HG03066 (cell line): ENCODE measurements at regions not wholly inside any gene's neighbourhood (a gene's known extent, or its start where the extent isn't known, plus 50 kb on each side); places are given as distances from the start of the nearest gene placed in this dataset.
"Not testable (repeated sequence)": the region's sequence is repeated elsewhere in the genome, so short reads cannot be mapped to it uniquely, and the experiment has no call there.

Source experiments
- ATAC-seq: cut with Tn5 transposase; IDR thresholded peaks from one replicate; pipeline ENCODE4 v1.9.1; 2021; ENCODE audit warnings: low read depth; ENCODE audit not compliant: unreplicated experiment

- ATAC-seq, result not testable (repeated sequence)
Observed at GRCh38 chr4:154907345-154908045, 126.4 kb downstream of the RBM46 start.

GRCh38 chr4:154908168-154908567 lies 127.1 kb downstream of the RBM46 start:
- ATAC-seq, result no peak

- ATAC-seq, result no peak
Observed at GRCh38 chr4:154911097-154911496, 130.0 kb downstream of the RBM46 start.

DNA sequence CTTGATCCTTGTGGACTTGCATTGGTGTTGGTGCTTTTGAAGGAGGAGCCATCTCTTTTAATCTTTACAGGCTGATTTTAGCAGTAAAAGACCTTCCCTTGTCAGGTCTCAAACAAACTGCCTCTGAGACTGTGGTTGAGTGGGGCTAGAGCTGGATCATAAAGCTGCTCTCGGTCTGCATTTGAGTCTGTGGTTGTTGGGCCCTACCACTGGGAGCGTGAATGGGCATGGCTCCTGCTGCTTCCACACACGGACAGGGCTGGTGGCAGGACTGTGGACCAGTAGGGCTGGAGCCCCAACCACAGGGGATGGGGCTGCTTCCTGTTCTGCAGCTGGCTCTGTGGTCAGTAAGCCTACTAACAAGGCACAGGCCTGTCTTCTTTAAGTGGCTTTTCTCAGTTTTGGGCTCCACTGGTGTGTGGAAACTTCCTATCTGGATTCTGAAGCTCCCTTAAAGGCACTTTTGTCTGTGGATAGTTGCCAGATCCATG lies 130.6 kb downstream of the RBM46 start:
- ATAC-seq, result no peak

- no peak for ATAC-seq
Observed at GRCh38 chr4:154916068-154916467, 135.0 kb downstream of the RBM46 start.

- no peak for ATAC-seq
Observed at GRCh38 chr4:154927126-154927680, 146.1 kb downstream of the RBM46 start.

DNA sequence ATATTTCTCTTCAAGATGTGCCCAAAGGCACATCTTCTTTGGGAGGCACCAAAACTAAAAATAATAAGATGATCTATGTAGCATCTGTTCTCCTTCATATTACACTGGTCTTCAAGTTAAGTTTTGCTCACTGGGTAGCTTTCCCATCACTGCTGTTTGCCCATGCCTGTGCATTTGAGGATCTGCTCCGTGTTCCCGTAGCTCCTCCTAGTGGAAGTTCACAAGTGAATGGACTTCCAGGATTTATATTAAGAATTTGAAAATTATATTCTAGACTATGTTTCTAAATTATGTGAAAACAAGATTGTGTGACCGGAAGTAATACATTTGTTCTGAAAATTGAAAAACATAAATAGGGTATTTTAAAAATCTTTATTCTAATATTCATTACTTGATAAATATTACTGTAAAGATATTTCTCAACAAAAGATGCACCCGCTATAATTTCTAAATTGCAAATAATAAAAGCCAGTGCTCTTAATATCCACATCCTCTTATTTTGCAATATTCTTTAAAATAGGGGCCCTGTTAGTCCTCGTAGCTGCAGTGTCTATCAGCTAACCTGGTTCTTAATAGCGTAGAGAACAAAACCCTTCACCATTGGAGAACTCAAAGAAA lies 147.7 kb downstream of the RBM46 start:
- ATAC-seq, result no peak

DNA sequence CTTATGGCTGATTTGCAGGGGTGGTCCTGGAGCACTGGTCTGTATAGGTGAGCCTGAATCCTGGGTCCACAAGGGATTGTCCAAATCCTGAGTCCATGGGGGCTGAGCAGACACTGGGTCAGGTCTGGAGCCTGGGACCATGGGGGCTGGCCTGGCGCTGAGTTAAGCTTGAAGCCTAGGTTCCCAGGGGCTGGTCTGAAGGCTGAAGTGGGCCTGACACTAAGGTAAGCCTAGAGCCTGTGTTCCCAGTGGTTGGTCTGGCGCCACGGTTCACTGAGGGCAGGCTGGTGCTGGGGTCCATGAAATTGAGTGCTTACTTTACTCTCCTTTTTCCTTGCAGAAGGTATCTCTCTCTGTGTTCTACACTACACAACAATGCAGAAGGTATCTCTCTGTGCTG lies 155.8 kb downstream of the RBM46 start:
- no peak for ATAC-seq

DNA sequence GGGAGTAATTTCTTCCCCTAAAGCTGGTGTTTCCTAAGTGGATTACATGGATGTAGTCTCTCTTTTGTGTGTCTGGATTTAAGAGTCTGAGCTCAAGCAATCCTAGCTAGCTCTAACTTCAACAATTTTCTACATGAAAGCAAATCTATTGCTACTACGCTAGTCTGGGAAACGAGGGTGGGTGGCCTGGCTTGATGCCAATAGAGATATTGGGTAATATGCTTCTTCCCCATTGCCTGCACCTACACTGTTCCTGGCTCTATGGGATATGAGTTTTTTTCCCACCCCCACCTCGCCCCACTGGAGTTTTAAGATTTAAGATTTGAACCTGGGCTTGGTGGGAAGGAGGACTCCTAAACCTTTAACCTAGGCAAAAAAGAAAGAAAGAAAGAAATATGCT lies 158.8 kb downstream of the RBM46 start:
- ATAC-seq, result no peak

GRCh38 chr4:154942176-154942575 lies 161.1 kb downstream of the RBM46 start:
- ATAC-seq, result no peak

GRCh38 chr4:154944996-154945395 lies 163.9 kb downstream of the RBM46 start:
- ATAC-seq, result no peak

- no peak for ATAC-seq
Observed at GRCh38 chr4:154946113-154946512, 165.0 kb downstream of the RBM46 start.

GRCh38 chr4:154953691-154954090 lies 172.6 kb downstream of the RBM46 start:
- ATAC-seq, result no peak

DNA sequence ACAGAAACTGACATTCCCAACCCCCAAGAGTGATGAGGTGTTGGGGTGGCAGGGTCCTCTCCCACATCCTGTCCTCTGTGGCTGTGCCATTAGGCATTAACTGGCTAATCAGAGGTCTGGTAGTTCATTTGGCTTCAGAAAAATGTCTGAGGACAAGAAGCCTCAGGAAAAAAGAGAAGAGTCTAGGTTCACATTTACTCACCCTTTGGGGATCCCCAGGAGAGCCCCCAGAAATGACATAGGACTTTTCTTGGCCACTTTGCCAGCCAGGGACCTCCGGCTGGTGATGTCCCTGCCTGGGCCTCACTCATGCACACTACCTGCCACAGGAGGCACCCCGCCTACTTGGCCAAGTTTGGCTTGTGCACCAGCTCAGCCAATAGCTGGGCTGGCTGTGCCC lies 173.0 kb downstream of the RBM46 start:
- ATAC-seq, result no peak

DNA sequence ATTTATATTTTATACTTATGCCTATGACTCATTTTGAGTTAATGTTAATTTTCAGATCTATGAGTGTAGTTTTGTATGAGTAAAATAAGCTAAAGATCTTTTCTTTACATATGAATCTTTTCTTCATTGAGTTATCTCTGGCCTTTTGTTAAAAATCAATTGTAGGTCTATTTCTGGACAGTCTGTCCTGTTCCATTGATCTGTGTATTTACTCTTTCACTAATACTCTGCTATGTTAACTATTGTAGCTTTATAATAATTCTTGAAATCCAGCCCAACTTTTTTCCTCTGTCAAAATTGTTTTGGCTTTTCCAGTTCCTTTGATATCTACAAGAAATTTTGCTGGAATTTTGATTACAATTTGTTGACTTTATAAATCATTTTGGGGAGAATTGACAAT lies 177.0 kb downstream of the RBM46 start:
- ATAC-seq, result no peak

GRCh38 chr4:154958621-154959358 lies 177.7 kb downstream of the RBM46 start:
- ATAC-seq, result no peak

GRCh38 chr4:154959756-154960155 lies 178.7 kb downstream of the RBM46 start:
- no peak for ATAC-seq

DNA sequence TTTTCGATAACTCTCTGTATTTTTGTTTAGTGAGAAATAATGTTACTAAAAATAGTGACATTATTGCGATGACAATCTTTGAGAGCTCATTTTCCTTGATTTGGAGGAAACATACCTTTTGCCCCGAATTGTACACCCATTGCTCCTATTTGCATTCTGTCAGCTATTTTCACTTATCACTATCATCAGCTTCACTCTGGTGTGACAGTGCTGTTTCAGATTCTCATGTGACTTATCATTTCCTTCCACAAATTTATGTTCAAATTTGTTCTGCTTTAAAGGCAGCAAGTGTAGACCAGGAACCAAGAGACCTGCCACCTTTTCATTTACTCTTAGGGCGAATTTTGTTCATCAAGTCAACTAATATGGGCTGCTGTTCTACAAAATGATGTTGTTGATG lies 179.4 kb downstream of the RBM46 start:
- ATAC-seq, result no peak

DNA sequence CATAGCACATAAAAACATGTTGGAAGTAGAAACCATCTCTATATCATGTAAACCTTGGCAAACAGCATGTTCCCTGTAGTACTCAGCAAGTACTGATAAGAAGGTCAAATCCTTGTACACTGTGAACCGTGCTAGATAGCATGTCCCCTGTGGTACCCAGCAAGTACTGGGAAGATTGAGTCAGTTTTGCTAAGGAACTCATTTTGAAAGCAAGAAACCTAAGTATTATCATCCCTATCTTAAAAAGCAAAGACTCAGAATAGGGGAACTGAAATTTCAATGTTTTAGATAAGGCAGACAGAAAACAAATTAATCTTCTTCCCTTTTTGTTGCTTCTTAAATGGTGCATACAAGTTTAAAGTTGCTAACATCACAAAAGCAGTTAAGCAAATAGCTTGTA lies 180.2 kb downstream of the RBM46 start:
- ATAC-seq, result peak; percentile 90

DNA sequence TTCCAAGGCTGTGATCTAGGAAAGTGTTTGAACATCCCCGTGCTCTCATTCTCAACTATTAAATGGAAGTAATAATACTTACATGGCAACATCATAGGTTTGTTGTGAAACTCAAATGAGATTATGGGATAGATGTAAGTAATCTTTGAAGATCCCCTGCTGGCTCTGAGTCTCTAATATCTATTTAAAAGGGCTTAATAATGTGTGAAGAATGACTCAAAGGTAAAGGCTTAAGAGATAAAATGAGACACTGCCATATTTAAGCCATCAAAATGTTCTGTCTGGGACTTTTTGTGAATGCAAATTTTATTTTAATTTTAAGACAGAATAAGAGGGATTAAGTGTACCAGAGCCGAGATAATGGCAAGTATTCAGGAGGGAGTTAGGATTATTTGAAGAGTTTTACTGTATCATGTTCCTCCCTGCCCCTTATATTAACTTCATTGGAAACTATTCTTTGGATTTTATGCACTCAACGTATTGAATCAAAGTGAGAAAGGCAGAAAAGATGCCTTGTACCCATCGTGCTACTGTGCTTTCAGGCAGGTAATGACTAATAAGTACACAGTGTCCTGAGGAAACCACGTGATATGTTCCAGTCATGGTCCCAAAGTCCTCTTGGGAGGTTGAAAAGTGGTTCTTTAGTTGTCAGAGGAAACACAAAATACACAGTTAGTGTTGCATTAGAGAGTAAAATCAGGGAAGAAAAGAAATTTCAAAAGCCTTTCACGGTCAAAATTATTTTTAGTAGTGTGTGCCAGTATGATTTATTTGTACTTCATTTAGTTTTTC lies 192.4 kb downstream of the RBM46 start:
- ATAC-seq, result no peak

DNA sequence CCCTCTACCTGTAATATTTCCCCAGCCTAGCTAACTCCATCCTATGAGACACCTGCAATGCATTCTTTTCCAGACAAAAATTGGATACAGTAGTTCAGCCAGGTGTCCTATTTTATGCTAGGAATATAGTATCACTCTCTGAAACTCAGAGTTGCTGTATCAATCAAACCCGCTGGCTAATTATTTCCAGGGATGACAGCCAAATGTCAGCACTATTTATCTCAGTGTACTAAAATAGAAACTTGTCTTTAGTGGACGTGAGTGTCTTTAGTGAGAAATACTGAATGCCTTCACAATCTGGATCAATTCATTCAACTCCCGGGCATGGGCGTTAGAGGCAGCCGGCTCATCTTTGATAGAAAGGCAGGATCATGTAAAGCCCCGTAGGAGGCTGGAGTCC lies 196.2 kb downstream of the RBM46 start:
- no peak for ATAC-seq
